Activated T-helper 2 cell treated with anti-CD3 and anti-CD28 coated beads, Interferon-gamma antibody, Interleukin-2, Interleukin-4, amounts not matched to agents 10 μg/mL and 5 μg/mL and 100 μg/mL, durations not matched to agents 14 hours and 24 hours and 36 hours (primary cell): ENCODE measurements at regions not wholly inside any gene's neighbourhood (a gene's known extent, or its start where the extent isn't known, plus 50 kb on each side); places are given as distances from the start of the nearest gene placed in this dataset.

Source experiments
- DNase-seq: peaks from one replicate; pipeline ENCODE4 v3.0.0; 2021; ENCODE audit warnings: low spot score
- H3K27ac Mint-ChIP-seq: one replicate; pipeline ENCODE4 v1.8.0; 2021; ENCODE audit warnings: mixed read lengths
- H3K27me3 Mint-ChIP-seq: one replicate; pipeline ENCODE4 v1.8.0; 2021; ENCODE audit warnings: low read depth, mixed read lengths
- H3K36me3 Mint-ChIP-seq: one replicate; pipeline ENCODE4 v1.8.0; 2021; ENCODE audit warnings: low read depth, mixed read lengths
- H3K4me1 Mint-ChIP-seq: one replicate; pipeline ENCODE4 v1.8.0; 2021; ENCODE audit warnings: low read depth, mixed read lengths
- H3K4me3 Mint-ChIP-seq: one replicate; pipeline ENCODE4 v1.8.0; 2021; ENCODE audit warnings: low read depth, mild to moderate bottlenecking, moderate library complexity, mixed read lengths
- H3K9me3 Mint-ChIP-seq: one replicate; pipeline ENCODE4 v1.8.0; 2021; ENCODE audit warnings: mixed read lengths
- intact Hi-C: fragments of 100-400 bp; cut with micrococcal nuclease; formaldehyde crosslinking; loops from one replicate; pipeline ENCODE4 v1.15.1; 2023

- intact Hi-C loops = loop anchor here (2.0 kb wide), 2 partner anchors 19 to 637 kb away; no protein-coding TSS in a partner anchor
- DNase-seq = no peak
Measured at GRCh38 chrX:10099411-10099810, 57.4 kb upstream of the CLCN4 start.

GRCh38 chrX:10101269-10101668 is 55.5 kb upstream of the CLCN4 start:
- H3K4me1 Mint-ChIP-seq = peaks cover 25% of the 10 kb centered on the region
- intact Hi-C loops = no loop called here
- H3K36me3 Mint-ChIP-seq = peaks cover 59% of the 10 kb centered on the region
- no peaks in the 10 kb centered on the region for H3K9me3 Mint-ChIP-seq
- H3K27me3 Mint-ChIP-seq = no peaks in the 10 kb centered on the region
- H3K4me3 Mint-ChIP-seq = no peak overlapping the region
- no peak for DNase-seq
- no peak overlapping the region for H3K27ac Mint-ChIP-seq

More at GRCh38 chrX:10099411-10099810, 57.4 kb upstream of the CLCN4 start:
- Mint-ChIP-seq H3K4me1 (peaks cover 31% of the 10 kb centered on the region), H3K36me3 (peaks cover 53% of the 10 kb centered on the region), H3K9me3 (no peaks in the 10 kb centered on the region), H3K27me3 (no peaks in the 10 kb centered on the region), H3K4me3 (peak overlapping the region; percentile 76), H3K27ac (peak overlapping the region; percentile 91)

- no peak for DNase-seq
- H3K36me3 Mint-ChIP-seq = peaks cover 58% of the 10 kb centered on the region
- H3K27me3 Mint-ChIP-seq = no peaks in the 10 kb centered on the region
- H3K4me3 Mint-ChIP-seq = no peak overlapping the region
- intact Hi-C loops = no loop called here
- H3K9me3 Mint-ChIP-seq = no peaks in the 10 kb centered on the region
- peaks cover 27% of the 10 kb centered on the region for H3K4me1 Mint-ChIP-seq
- H3K27ac Mint-ChIP-seq = no peak overlapping the region
Measured at GRCh38 chrX:10102046-10102704, 54.6 kb upstream of the CLCN4 start.

GRCh38 chrX:10103023-10103422 is 53.8 kb upstream of the CLCN4 start:
- Mint-ChIP-seq H3K27me3 (no peaks in the 10 kb centered on the region), H3K4me3 (no peak overlapping the region), H3K9me3 (no peaks in the 10 kb centered on the region), H3K36me3 (peaks cover 61% of the 10 kb centered on the region), H3K4me1 (peaks cover 29% of the 10 kb centered on the region), H3K27ac (no peak overlapping the region)
- intact Hi-C loops = no loop called here
- no peak for DNase-seq

- DNase-seq = no peak
- H3K4me3 Mint-ChIP-seq = no peak overlapping the region
- H3K4me1 Mint-ChIP-seq = peaks cover 25% of the 10 kb centered on the region
- H3K27me3 Mint-ChIP-seq = no peaks in the 10 kb centered on the region
- intact Hi-C loops = no loop called here
- H3K27ac Mint-ChIP-seq = no peak overlapping the region
- peaks cover 64% of the 10 kb centered on the region for H3K36me3 Mint-ChIP-seq
- no peaks in the 10 kb centered on the region for H3K9me3 Mint-ChIP-seq
Measured at GRCh38 chrX:10104958-10105658, 51.7 kb upstream of the CLCN4 start.

- H3K36me3 Mint-ChIP-seq = peaks cover 62% of the 10 kb centered on the region
- no peaks in the 10 kb centered on the region for H3K9me3 Mint-ChIP-seq
- H3K4me3 Mint-ChIP-seq = peak overlapping the region; percentile 21
- intact Hi-C loops = loop anchor here (1.0 kb wide), 1 partner anchor 9 kb away; no protein-coding TSS in a partner anchor
- H3K27ac Mint-ChIP-seq = peak overlapping the region; percentile 76
- H3K27me3 Mint-ChIP-seq = no peaks in the 10 kb centered on the region
- peaks cover 40% of the 10 kb centered on the region for H3K4me1 Mint-ChIP-seq
- peak; percentile 21 for DNase-seq
Measured at GRCh38 chrX:10106806-10107205, 50.0 kb upstream of the CLCN4 start.
